ENCODE measurements at regions not wholly inside any gene's neighbourhood (a gene's known extent, or its start where the extent isn't known, plus 50 kb on each side); places are given as distances from the start of the nearest gene placed in this dataset.

DNA sequence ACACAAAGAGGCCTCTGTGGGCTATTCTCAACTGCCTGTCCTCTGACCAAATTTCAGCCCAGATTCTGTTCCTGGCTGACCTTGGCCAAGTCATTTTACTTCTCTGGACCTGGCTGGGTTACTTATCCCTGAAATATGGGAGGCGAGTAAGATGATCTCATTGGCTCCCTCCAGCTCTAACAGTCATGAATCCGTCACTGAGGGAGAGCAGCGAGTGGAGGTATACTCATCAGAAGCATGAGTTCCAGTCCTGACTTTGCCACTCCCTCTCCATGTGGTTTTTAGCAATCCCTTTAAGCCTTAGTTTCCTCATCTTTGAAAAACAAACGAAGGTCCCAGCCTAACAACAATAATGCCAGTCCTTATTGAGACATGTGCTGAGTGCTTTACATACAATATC is 63.5 kb downstream of the CCDC185 start:
- DNase-seq (ENCODE audit: low read depth, low spot score) (no peak), ATAC-seq (no peak)
- no peak overlapping the region for H3K9ac ChIP-seq (ENCODE audit: low read length)
- intact Hi-C loops (cut with micrococcal nuclease), result no loop called here
- ChIA-PET RAD21 (ENCODE audit: low non-redundant PET in 1 of 2, low total read pairs in 2 of 2, uncharacterized antibody in 2 of 2, unreplicated experiment in 2 of 2) (no interaction called here), POLR2A (no interaction called here), CTCF (no interaction called here)
- H3K27me3 ChIP-seq (ENCODE audit: insufficient read depth, low read length), result no peaks in the 10 kb centered on the region
- H3K9me2 ChIP-seq (ENCODE audit: insufficient read depth), result no peaks in the 10 kb centered on the region
- TF ChIP-seq ATF3 (IDR thresholded peaks at IDR 0.05) (no peak), CEBPB (IDR thresholded peaks at IDR 0.05; ENCODE audit: low read depth) (no peak), FOSL1 (IDR thresholded peaks at IDR 0.05; ENCODE audit: low read depth) (no peak), EGR1 (IDR thresholded peaks at IDR 0.05; ENCODE audit: low read depth) (no peak), REST (IDR thresholded peaks at IDR 0.05; ENCODE audit: low read depth) (no peak), SIN3A (IDR thresholded peaks at IDR 0.05; ENCODE audit: low read depth) (no peak), JUND (IDR thresholded peaks at IDR 0.05) (no peak), EZH2 (IDR thresholded peaks at IDR 0.05) (no peak), SP1 (IDR thresholded peaks at IDR 0.05; ENCODE audit: low read depth) (no peak), CBX3 (IDR thresholded peaks at IDR 0.05; ENCODE audit: low read depth) (no peak), ZNF274 (IDR thresholded peaks at IDR 0.05; ENCODE audit: low read depth, low read length) (no peak), RAD21 (IDR thresholded peaks at IDR 0.05; ENCODE audit: low read depth) (no peak), POLR2AphosphoS5 (IDR thresholded peaks at IDR 0.05; ENCODE audit: low read depth, low read length) (no peak), ZFX (IDR thresholded peaks at IDR 0.05) (no peak), YY1 (IDR thresholded peaks at IDR 0.05; ENCODE audit: extremely low read depth, insufficient replicate concordance, low read depth, low read length) (no peak)
- TF ChIP-seq, protein P1, sequence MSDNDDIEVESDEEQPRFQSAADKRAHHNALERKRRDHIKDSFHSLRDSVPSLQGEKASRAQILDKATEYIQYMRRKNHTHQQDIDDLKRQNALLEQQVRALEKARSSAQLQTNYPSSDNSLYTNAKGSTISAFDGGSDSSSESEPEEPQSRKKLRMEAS (IDR thresholded peaks at IDR 0.05), result no peak
- TF ChIP-seq, protein P2, sequence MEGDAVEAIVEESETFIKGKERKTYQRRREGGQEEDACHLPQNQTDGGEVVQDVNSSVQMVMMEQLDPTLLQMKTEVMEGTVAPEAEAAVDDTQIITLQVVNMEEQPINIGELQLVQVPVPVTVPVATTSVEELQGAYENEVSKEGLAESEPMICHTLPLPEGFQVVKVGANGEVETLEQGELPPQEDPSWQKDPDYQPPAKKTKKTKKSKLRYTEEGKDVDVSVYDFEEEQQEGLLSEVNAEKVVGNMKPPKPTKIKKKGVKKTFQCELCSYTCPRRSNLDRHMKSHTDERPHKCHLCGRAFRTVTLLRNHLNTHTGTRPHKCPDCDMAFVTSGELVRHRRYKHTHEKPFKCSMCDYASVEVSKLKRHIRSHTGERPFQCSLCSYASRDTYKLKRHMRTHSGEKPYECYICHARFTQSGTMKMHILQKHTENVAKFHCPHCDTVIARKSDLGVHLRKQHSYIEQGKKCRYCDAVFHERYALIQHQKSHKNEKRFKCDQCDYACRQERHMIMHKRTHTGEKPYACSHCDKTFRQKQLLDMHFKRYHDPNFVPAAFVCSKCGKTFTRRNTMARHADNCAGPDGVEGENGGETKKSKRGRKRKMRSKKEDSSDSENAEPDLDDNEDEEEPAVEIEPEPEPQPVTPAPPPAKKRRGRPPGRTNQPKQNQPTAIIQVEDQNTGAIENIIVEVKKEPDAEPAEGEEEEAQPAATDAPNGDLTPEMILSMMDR (IDR thresholded peaks at IDR 0.05 in 2 of 3, conservative IDR thresholded peaks at IDR 0.05 in 1 of 3; ENCODE audit: borderline replicate concordance in 1 of 3, insufficient read depth in 1 of 3, low read depth in 2 of 3, low read length in 2 of 3), result no peak
- TF ChIP-seq, protein P3, sequence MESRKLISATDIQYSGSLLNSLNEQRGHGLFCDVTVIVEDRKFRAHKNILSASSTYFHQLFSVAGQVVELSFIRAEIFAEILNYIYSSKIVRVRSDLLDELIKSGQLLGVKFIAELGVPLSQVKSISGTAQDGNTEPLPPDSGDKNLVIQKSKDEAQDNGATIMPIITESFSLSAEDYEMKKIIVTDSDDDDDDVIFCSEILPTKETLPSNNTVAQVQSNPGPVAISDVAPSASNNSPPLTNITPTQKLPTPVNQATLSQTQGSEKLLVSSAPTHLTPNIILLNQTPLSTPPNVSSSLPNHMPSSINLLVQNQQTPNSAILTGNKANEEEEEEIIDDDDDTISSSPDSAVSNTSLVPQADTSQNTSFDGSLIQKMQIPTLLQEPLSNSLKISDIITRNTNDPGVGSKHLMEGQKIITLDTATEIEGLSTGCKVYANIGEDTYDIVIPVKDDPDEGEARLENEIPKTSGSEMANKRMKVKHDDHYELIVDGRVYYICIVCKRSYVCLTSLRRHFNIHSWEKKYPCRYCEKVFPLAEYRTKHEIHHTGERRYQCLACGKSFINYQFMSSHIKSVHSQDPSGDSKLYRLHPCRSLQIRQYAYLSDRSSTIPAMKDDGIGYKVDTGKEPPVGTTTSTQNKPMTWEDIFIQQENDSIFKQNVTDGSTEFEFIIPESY (IDR thresholded peaks at IDR 0.05; ENCODE audit: extremely low read depth, insufficient replicate concordance, low read length), result no peak
- no peaks in the 10 kb centered on the region for H3K79me2 ChIP-seq (ENCODE audit: insufficient read depth, low read length)
- no peaks in the 10 kb centered on the region for H4K20me1 ChIP-seq (ENCODE audit: insufficient read depth)
- H2AFZ ChIP-seq (ENCODE audit: low read depth, low read length, poor library complexity, severe bottlenecking), result no peak overlapping the region
- no peaks in the 10 kb centered on the region for H3K9me3 ChIP-seq (ENCODE audit: control insufficient read depth in 1 of 2, insufficient read depth in 1 of 2, low read depth in 1 of 2, low read length in 2 of 2)
- no peaks in the 10 kb centered on the region for H3K4me1 ChIP-seq (ENCODE audit: control insufficient read depth in 1 of 2, insufficient read depth in 2 of 2, low read length in 2 of 2)
- no peak overlapping the region for H3K4me2 ChIP-seq (ENCODE audit: low read length)
- H3K36me3 ChIP-seq (ENCODE audit: control insufficient read depth in 1 of 2, insufficient read depth in 2 of 2, low read length in 2 of 2), result no peaks in the 10 kb centered on the region
- BruUV-seq (replicated peaks), result no TSS peak
- no peak overlapping the region for H3K4me3 ChIP-seq (replicated peaks in 1 of 2; ENCODE audit: low read depth in 1 of 2, low read length in 2 of 2)
- no peak overlapping the region for H3K27ac ChIP-seq (ENCODE audit: low read depth, low read length)
